ENCODE measurements at regions not wholly inside any gene's neighbourhood (a gene's known extent, or its start where the extent isn't known, plus 50 kb on each side); places are given as distances from the start of the nearest gene placed in this dataset.

DNA sequence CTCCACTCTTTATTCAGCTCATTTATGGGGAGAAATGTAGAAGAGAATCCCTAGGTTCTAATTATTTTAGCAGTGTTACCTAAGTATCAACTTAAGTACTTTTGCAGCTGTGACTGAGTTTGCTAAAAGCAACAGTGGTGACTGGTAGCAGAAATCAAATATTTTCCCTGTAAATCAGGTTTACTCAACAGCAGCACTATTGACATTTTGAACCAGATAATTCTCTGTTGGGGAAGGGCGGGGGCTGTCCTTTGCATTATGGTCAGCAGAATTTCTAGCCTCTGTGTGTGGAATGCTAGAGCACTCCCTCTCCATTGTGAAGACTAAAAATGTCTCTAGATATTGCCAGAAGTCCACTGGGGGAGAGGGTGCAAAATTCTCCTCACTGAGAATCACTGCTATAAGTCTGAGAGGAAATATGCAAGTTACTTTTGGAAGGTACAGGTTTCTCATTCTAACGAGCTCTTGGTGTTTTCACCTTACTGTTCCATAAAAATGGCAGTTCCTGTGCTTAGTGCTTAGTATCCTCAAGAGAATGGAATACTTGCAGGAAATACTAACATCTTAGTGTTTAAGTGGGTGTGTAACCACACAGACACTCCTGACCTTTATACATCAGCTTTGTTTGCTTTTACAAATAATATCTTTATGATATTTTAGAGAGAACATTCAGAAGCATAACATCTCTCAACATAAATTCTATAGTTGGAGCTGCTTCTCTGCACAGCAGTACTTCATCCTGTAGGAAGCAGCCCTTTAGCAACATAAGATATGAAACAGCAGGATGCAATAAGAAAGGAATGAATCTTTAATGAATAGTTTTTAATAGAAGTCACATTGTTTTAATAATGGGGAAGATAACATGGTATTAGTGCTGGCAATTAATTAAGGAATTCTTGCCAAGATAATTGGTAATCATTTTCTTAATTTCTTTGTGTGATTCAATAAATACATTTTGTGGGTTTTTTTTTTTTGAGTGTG lies 246.5 kb upstream of the GOLIM4 start:
- Histone ChIP-seq H3K9me2 (ENCODE audit: insufficient read depth, low read length) (no peaks in the 10 kb centered on the region), H4K20me1 (ENCODE audit: insufficient read depth) (no peaks in the 10 kb centered on the region), H3F3A (ENCODE audit: insufficient read depth, low read length, poor library complexity, severe bottlenecking) (no peaks in the 10 kb centered on the region), H3K27me3 (ENCODE audit: insufficient read depth, low read depth, low read length) (no peaks in the 10 kb centered on the region), H3K4me2 (ENCODE audit: low read length) (peak overlapping the region; percentile 31), H3K4me3 (ENCODE audit: low read length) (peak overlapping the region; percentile 41), H3K36me3 (ENCODE audit: insufficient read depth, low read length) (no peaks in the 10 kb centered on the region), H2AFZ (ENCODE audit: low read depth, low read length) (no peak overlapping the region), H3K9ac (ENCODE audit: low read length) (no peak overlapping the region), H3K27ac (ENCODE audit: low read length) (peak overlapping the region; percentile 9), H3K9me3 (ENCODE audit: low read length) (no peaks in the 10 kb centered on the region), H3K79me2 (replicated peaks; ENCODE audit: insufficient read depth, low read length) (no peaks in the 10 kb centered on the region)
- TF ChIP-seq, protein P1, sequence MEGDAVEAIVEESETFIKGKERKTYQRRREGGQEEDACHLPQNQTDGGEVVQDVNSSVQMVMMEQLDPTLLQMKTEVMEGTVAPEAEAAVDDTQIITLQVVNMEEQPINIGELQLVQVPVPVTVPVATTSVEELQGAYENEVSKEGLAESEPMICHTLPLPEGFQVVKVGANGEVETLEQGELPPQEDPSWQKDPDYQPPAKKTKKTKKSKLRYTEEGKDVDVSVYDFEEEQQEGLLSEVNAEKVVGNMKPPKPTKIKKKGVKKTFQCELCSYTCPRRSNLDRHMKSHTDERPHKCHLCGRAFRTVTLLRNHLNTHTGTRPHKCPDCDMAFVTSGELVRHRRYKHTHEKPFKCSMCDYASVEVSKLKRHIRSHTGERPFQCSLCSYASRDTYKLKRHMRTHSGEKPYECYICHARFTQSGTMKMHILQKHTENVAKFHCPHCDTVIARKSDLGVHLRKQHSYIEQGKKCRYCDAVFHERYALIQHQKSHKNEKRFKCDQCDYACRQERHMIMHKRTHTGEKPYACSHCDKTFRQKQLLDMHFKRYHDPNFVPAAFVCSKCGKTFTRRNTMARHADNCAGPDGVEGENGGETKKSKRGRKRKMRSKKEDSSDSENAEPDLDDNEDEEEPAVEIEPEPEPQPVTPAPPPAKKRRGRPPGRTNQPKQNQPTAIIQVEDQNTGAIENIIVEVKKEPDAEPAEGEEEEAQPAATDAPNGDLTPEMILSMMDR (IDR thresholded peaks at IDR 0.05; ENCODE audit: poor library complexity, severe bottlenecking) = no peak
- TF ChIP-seq POLR2AphosphoS5 (IDR thresholded peaks at IDR 0.05) = no peak
- TF ChIP-seq SMC3 (conservative IDR thresholded peaks at IDR 0.05; ENCODE audit: poor library complexity) = no peak
- TF ChIP-seq, protein P2, sequence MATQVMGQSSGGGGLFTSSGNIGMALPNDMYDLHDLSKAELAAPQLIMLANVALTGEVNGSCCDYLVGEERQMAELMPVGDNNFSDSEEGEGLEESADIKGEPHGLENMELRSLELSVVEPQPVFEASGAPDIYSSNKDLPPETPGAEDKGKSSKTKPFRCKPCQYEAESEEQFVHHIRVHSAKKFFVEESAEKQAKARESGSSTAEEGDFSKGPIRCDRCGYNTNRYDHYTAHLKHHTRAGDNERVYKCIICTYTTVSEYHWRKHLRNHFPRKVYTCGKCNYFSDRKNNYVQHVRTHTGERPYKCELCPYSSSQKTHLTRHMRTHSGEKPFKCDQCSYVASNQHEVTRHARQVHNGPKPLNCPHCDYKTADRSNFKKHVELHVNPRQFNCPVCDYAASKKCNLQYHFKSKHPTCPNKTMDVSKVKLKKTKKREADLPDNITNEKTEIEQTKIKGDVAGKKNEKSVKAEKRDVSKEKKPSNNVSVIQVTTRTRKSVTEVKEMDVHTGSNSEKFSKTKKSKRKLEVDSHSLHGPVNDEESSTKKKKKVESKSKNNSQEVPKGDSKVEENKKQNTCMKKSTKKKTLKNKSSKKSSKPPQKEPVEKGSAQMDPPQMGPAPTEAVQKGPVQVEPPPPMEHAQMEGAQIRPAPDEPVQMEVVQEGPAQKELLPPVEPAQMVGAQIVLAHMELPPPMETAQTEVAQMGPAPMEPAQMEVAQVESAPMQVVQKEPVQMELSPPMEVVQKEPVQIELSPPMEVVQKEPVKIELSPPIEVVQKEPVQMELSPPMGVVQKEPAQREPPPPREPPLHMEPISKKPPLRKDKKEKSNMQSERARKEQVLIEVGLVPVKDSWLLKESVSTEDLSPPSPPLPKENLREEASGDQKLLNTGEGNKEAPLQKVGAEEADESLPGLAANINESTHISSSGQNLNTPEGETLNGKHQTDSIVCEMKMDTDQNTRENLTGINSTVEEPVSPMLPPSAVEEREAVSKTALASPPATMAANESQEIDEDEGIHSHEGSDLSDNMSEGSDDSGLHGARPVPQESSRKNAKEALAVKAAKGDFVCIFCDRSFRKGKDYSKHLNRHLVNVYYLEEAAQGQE (IDR thresholded peaks at IDR 0.05; ENCODE audit: borderline replicate concordance) = no peak
- no peak for TF ChIP-seq MXI1 (conservative IDR thresholded peaks at IDR 0.05; ENCODE audit: poor library complexity, severe bottlenecking)
- TF ChIP-seq RAD21 (conservative IDR thresholded peaks at IDR 0.05) = no peak
- no peak for TF ChIP-seq EP300 (conservative IDR thresholded peaks at IDR 0.05; ENCODE audit: poor library complexity, severe bottlenecking)
- TF ChIP-seq EZH2 (IDR thresholded peaks at IDR 0.05; ENCODE audit: borderline replicate concordance, insufficient read depth, low read length, poor library complexity, severe bottlenecking) = no peak
- TF ChIP-seq TAF1 (IDR thresholded peaks at IDR 0.05; ENCODE audit: low read depth) = no peak

DNA sequence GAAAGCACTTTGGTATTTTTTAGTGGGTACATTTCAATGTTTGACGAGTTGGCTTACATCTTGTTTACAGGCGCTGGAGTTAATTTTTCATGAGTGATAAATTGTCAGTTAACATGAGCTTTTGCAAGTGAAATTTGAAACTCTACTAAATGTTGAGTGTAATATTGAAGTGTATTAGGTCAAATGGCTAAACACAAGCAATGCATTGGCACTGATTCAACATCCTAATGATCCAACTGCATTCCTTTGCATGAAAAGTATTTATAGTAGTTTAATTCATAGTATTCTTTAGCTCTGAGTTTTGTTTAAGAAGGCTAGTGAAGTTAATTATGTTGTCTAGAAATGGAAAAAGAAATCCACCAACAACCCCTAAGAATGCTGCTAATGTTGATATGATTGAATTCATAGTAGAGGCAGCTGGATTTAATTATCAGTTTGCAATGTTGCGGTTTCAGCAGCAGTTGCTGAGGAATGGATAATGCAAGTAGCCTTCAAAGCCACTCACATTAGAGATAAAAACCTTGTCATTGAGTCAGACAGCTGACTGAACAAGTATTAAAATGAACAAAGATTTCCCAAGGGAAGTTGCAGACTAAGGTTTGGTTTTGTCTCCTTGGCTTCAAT lies 245.6 kb upstream of the GOLIM4 start:
- no peaks in the 10 kb centered on the region for H4K20me1 ChIP-seq (ENCODE audit: insufficient read depth)
- peak overlapping the region; percentile 9 for H3K27ac ChIP-seq (ENCODE audit: low read length)
- peak; percentile 36 for TF ChIP-seq POLR2AphosphoS5 (IDR thresholded peaks at IDR 0.05)
- no peak for TF ChIP-seq RAD21 (conservative IDR thresholded peaks at IDR 0.05)
- peak; percentile 59 for TF ChIP-seq EP300 (conservative IDR thresholded peaks at IDR 0.05; ENCODE audit: poor library complexity, severe bottlenecking)
- H3K9me2 ChIP-seq (ENCODE audit: insufficient read depth, low read length) = no peaks in the 10 kb centered on the region
- H3K27me3 ChIP-seq (ENCODE audit: insufficient read depth, low read depth, low read length) = no peaks in the 10 kb centered on the region
- H3K36me3 ChIP-seq (ENCODE audit: insufficient read depth, low read length) = no peaks in the 10 kb centered on the region
- peak overlapping the region; percentile 41 for H3K4me3 ChIP-seq (ENCODE audit: low read length)
- no peaks in the 10 kb centered on the region for H3F3A ChIP-seq (ENCODE audit: insufficient read depth, low read length, poor library complexity, severe bottlenecking)
- no peaks in the 10 kb centered on the region for H3K9me3 ChIP-seq (ENCODE audit: low read length)
- H2AFZ ChIP-seq (ENCODE audit: low read depth, low read length) = no peak overlapping the region
- no peak overlapping the region for H3K9ac ChIP-seq (ENCODE audit: low read length)
- H3K79me2 ChIP-seq (replicated peaks; ENCODE audit: insufficient read depth, low read length) = no peaks in the 10 kb centered on the region
- H3K4me2 ChIP-seq (ENCODE audit: low read length) = peak overlapping the region; percentile 31
